ENCODE measurements at regions not wholly inside any gene's neighbourhood (a gene's known extent, or its start where the extent isn't known, plus 50 kb on each side); places are given as distances from the start of the nearest gene placed in this dataset.

GRCh38 chr21:41597811-41598231 is 89.9 kb upstream of the TMPRSS2 start:
- H3K27me3 ChIP-seq (ENCODE audit: insufficient read depth, poor library complexity, severe bottlenecking), result no peaks in the 10 kb centered on the region
- no peak overlapping the region for H3K27ac ChIP-seq (replicated peaks)
- DNase-seq (ENCODE audit: low read depth in 1 of 2, low spot score in 1 of 2), result no peak
- TF ChIP-seq CTCF (IDR thresholded peaks at IDR 0.05; ENCODE audit: insufficient read depth, low read length) (no peak), SPI1 (IDR thresholded peaks at IDR 0.05; ENCODE audit: borderline replicate concordance, low read depth) (no peak), POLR2AphosphoS5 (IDR thresholded peaks at IDR 0.05; ENCODE audit: low read depth) (no peak), REST (IDR thresholded peaks at IDR 0.05; ENCODE audit: insufficient replicate concordance, low read depth) (no peak), GABPA (IDR thresholded peaks at IDR 0.05; ENCODE audit: low read depth) (no peak)
- H3K4me3 ChIP-seq (replicated peaks; ENCODE audit: insufficient read depth, low read length), result no peak overlapping the region

DNA sequence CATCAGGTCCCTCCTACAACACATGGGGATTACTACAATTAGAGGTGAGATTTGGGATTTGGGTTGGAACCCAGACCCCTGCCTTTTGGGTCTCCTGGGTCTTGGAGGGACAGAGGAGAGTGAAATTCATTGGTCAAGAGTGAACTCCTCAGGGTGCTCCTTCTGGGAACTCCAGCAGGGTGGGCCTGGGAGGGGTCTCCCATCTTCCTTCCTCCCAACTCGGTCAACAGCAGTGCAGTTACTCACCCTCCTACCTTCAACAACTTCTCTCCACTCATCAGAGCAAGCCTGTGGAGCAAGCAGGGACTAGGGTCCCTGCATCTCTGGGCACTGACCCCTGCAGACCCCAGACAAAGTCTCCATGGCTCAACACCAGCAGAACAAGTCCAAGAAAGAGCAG is 89.3 kb upstream of the TMPRSS2 start:
- no peak for TF ChIP-seq SPI1 (IDR thresholded peaks at IDR 0.05; ENCODE audit: borderline replicate concordance, low read depth)
- TF ChIP-seq POLR2AphosphoS5 (IDR thresholded peaks at IDR 0.05; ENCODE audit: low read depth), result no peak
- TF ChIP-seq REST (IDR thresholded peaks at IDR 0.05; ENCODE audit: insufficient replicate concordance, low read depth), result no peak
- no peak for TF ChIP-seq GABPA (IDR thresholded peaks at IDR 0.05; ENCODE audit: low read depth)
- TF ChIP-seq CTCF (IDR thresholded peaks at IDR 0.05; ENCODE audit: insufficient read depth, low read length), result no peak
- no peak overlapping the region for H3K27ac ChIP-seq (replicated peaks)

DNA sequence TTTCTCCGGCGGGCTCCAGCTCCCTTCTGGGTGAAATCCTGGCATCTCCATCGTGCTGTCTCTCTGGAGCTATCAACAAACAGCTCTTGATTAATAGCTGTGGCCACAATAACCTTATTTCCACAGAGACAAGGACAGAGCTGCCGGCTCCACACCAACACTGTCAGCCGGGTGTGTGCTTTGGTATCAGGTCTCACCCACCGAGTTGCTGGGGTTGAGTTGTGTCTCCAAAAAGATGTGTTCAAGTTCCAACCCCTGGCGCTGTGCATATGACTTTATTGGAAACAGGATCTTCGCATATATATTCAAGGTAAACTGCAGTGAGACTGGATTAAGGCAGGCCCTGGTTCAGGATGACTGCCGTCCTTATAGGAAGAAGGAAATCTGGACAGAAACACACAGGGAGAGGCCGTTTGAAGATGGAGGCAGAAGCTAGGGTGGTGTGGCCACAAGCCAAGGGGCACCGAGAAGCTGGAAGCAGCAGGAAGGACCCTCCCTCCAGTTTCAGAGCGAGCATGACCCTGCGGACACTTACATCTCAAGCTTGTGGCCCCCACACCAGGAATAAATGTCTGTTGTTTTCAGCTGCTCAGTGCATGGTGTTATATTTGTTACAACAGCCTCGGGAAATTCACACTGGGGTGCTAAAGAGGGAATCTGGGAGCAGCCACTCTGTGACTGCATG is 88.4 kb upstream of the TMPRSS2 start:
- DNase-seq (ENCODE audit: low read depth in 1 of 2, low spot score in 1 of 2), result no peak
- no peak overlapping the region for H3K27ac ChIP-seq (replicated peaks)
- no peak overlapping the region for H3K4me3 ChIP-seq (replicated peaks; ENCODE audit: insufficient read depth, low read length)
- TF ChIP-seq REST (IDR thresholded peaks at IDR 0.05; ENCODE audit: insufficient replicate concordance, low read depth), result no peak
- TF ChIP-seq SPI1 (IDR thresholded peaks at IDR 0.05; ENCODE audit: borderline replicate concordance, low read depth), result no peak
- TF ChIP-seq CTCF (IDR thresholded peaks at IDR 0.05; ENCODE audit: insufficient read depth, low read length), result no peak
- TF ChIP-seq GABPA (IDR thresholded peaks at IDR 0.05; ENCODE audit: low read depth), result no peak
- no peak for TF ChIP-seq POLR2AphosphoS5 (IDR thresholded peaks at IDR 0.05; ENCODE audit: low read depth)
- no peaks in the 10 kb centered on the region for H3K27me3 ChIP-seq (ENCODE audit: insufficient read depth, poor library complexity, severe bottlenecking)

More for the DNA sequence above, 89.3 kb upstream of the TMPRSS2 start:
- Histone ChIP-seq H3K4me3 (replicated peaks; ENCODE audit: insufficient read depth, low read length) (no peak overlapping the region), H3K27me3 (ENCODE audit: insufficient read depth, poor library complexity, severe bottlenecking) (no peaks in the 10 kb centered on the region)
- DNase-seq (ENCODE audit: low read depth in 1 of 2, low spot score in 1 of 2), result no peak
